ENCODE measurements at regions not wholly inside any gene's neighbourhood (a gene's known extent, or its start where the extent isn't known, plus 50 kb on each side); places are given as distances from the start of the nearest gene placed in this dataset.

DNA sequence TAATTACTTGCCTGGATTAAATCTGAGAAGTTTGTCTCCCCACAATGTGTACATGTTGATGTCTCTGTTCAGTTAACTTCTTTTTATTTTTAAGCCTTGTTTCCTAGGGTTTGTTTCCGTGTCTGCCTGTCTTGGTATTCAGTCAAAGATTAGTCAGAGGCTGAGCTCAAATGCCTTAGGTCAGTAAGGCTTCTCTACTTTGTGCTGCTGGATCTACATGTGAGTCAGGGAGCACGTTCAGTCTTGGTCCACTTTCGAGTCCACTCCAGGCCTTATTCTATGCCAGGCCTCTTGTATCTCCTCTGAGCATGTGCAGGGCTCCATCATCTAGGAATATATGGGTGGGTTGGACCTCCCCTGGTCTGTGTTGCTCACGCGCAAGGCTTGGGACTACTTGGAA lies 93.3 kb upstream of the FZD8 start:
- no peak for TF ChIP-seq YY1 (IDR thresholded peaks at IDR 0.05; ENCODE audit: insufficient read depth, insufficient read length)
- TF ChIP-seq SUZ12 (IDR thresholded peaks at IDR 0.05; ENCODE audit: extremely low read depth, insufficient read depth, insufficient read length): no peak
- TF ChIP-seq ZNF274 (IDR thresholded peaks at IDR 0.05; ENCODE audit: low read depth, low read length): no peak

Measured in NT2/D1 (cell line).